ENCODE measurements at regions not wholly inside any gene's neighbourhood (a gene's known extent, or its start where the extent isn't known, plus 50 kb on each side); places are given as distances from the start of the nearest gene placed in this dataset.
"Not testable (repeated sequence)": the region's sequence is repeated elsewhere in the genome, so short reads cannot be mapped to it uniquely, and the experiment has no call there.

DNA sequence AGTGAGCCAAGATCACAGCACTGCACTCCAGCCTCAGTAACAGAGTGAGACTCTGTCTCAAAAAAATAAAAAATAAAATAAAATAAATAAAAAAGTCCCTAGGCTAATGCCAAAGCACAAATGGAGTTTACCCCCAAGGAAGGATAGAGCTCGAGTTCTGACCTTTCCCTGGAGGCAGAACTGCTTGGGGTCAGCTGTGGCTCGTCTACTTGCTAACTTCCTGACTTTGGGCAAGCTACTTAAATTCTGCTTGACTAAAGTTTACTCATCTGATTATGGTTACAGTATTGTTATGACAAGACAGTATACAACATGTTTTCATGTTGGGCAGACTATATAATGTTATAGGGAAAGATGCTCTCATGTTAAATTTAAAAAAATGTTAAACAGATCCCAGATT is 359.2 kb downstream of the DNAH5 start:
- Mint-ChIP-seq H3K4me1 (ENCODE audit: low read depth) (no peaks in the 10 kb centered on the region), H3K36me3 (ENCODE audit: low read depth) (no peaks in the 10 kb centered on the region), H3K27ac (no peak overlapping the region), H3K9me3 (no peaks in the 10 kb centered on the region), H3K27me3 (ENCODE audit: insufficient read depth) (no peaks in the 10 kb centered on the region), H3K4me3 (no peak overlapping the region)
- DNase-seq (ENCODE audit: low spot score), result no peak
- intact Hi-C loops (cut with micrococcal nuclease), result no loop called here

DNA sequence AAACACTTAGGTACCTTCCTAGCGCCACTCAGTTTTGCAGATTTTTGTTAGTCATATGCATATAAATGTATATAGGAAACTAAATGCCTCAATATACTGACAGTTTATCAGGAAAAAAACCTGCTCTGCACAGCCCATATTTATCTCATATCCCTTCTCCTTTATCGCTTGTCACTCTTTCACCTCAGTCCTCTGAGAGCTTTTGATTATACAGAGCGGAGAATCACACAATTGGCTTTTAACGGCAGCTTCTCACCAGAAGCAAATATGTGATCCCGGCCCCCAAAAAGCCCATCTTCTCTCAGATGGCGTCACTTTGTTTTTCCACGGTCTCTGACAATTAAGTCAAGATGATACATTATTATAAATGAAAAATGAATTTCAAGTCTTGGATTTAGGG is 362.6 kb downstream of the DNAH5 start:
- H3K27me3 Mint-ChIP-seq (ENCODE audit: insufficient read depth), result no peaks in the 10 kb centered on the region

DNA sequence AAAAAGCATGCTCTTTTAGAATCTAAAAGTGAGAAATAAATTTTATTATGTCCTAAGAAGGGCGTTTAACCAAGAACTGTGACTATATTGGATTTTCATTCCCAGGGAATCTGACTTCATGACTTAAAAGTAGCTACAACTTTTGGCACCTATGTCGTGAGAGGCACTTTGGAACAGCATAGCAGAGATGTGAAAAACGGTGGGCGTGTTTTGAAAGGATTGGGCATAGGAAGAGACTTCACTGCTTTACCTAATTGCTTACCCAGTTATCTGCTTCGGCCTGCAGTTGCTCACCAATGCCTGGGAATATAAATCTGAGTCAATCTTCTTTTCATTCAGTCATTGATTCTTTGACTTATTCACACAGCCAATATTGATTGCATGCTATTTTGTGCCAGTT is 363.4 kb downstream of the DNAH5 start:
- Mint-ChIP-seq H3K4me1 (ENCODE audit: low read depth) (no peaks in the 10 kb centered on the region), H3K4me3 (no peak overlapping the region)

More for the DNA sequence above, 362.6 kb downstream of the DNAH5 start:
- no peak for DNase-seq (ENCODE audit: low spot score)
- Mint-ChIP-seq H3K27ac (no peak overlapping the region), H3K36me3 (ENCODE audit: low read depth) (no peaks in the 10 kb centered on the region), H3K4me1 (ENCODE audit: low read depth) (no peaks in the 10 kb centered on the region), H3K9me3 (peaks cover 4% of the 10 kb centered on the region), H3K4me3 (no peak overlapping the region)
- intact Hi-C loops (cut with micrococcal nuclease), result no loop called here

DNA sequence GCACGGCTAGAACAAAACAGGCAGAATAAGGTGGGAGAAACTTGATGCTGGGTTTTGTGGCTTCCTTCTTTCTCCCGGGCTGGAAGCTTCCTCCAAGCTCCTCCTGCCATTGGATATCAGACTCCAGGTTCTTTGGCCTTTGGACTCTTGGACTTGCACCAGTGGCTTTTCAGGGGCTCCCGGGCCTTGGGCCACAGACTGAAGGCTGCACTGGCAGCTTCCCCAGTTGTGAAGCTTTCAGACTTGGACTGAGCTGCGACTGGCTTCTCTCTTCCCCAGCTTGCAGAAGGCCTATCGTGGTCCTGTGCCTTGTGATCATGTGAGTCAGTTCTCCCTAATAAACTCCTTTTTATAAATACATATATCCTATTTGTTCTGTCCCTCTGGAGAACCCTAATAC is 364.4 kb downstream of the DNAH5 start:
- no peaks in the 10 kb centered on the region for H3K36me3 Mint-ChIP-seq (ENCODE audit: low read depth)
- H3K4me3 Mint-ChIP-seq, result no peak overlapping the region
- no peak overlapping the region for H3K27ac Mint-ChIP-seq
- peaks cover 4% of the 10 kb centered on the region for H3K9me3 Mint-ChIP-seq
- H3K27me3 Mint-ChIP-seq (ENCODE audit: insufficient read depth), result no peaks in the 10 kb centered on the region
- no peaks in the 10 kb centered on the region for H3K4me1 Mint-ChIP-seq (ENCODE audit: low read depth)
- DNase-seq (ENCODE audit: low spot score), result no peak
- intact Hi-C loops (cut with micrococcal nuclease), result no loop called here

More for the DNA sequence above, 363.4 kb downstream of the DNAH5 start:
- intact Hi-C loops (cut with micrococcal nuclease), result no loop called here
- H3K36me3 Mint-ChIP-seq (ENCODE audit: low read depth), result no peaks in the 10 kb centered on the region
- H3K27ac Mint-ChIP-seq, result no peak overlapping the region
- peaks cover 4% of the 10 kb centered on the region for H3K9me3 Mint-ChIP-seq
- H3K27me3 Mint-ChIP-seq (ENCODE audit: insufficient read depth), result no peaks in the 10 kb centered on the region
- no peak for DNase-seq (ENCODE audit: low spot score)

DNA sequence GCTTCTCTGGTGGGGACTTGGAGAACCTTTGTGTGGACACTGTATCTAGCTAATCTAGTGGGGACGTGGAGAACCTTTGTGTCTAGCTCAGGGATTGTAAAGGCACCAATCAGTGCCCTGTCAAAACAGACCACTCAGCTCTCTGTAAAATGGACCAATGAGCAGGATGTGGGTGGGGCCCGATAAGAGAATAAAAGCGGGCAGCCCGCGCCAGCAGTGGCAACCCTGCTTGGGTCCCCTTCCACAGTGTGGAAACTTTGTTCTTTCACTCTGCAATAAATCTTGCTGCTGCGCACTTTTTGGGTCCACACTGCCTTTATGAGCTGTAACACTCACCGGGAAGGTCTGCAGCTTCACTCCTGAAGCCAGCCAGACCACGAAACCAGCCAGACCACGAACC is 365.4 kb downstream of the DNAH5 start:
- H3K27me3 Mint-ChIP-seq (ENCODE audit: insufficient read depth); intact Hi-C loops (cut with micrococcal nuclease); H3K27ac Mint-ChIP-seq; H3K4me1 Mint-ChIP-seq (ENCODE audit: low read depth); H3K9me3 Mint-ChIP-seq; H3K36me3 Mint-ChIP-seq (ENCODE audit: low read depth); DNase-seq (ENCODE audit: low spot score); H3K4me3 Mint-ChIP-seq: not testable (repeated sequence)

DNA sequence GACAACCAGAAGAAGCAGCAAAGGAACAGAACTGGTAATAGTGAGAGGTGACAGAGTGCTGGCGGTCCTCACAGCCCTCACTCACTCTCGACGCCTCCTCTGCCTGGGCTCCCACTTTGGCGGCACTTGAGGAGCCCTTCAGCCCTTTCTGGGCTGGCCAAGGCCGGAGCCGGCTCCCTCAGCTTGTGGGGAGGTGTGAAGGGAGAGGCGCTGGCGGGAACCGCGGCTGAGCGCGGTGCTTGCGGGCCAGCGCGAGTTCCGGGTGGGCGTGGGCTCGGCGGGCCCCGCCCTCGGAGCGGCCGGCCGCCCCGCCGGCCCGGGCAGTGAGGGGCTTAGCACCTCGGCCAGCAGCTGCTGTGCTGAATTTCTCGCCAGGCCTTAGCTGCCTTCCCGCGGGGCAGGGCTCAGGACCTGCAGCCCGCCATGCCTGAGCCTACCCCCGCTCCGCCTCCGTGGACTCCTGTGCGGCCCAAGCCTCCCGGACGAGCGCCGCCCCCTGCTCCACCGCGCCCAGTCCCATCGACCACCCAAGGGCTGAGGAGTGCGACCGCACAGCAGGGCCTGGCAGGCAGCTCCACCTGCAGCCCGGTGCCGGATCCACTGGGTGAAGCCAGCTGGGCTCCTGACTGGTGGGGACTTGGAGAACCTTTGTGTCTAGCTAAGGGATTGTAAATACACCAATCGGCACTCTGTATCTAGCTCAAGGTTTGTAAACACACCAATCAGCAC is 366.0 kb downstream of the DNAH5 start:
- H3K9me3 Mint-ChIP-seq; H3K27ac Mint-ChIP-seq; H3K36me3 Mint-ChIP-seq (ENCODE audit: low read depth); intact Hi-C loops (cut with micrococcal nuclease); DNase-seq (ENCODE audit: low spot score); H3K4me3 Mint-ChIP-seq; H3K27me3 Mint-ChIP-seq (ENCODE audit: insufficient read depth); H3K4me1 Mint-ChIP-seq (ENCODE audit: low read depth): not testable (repeated sequence)

DNA sequence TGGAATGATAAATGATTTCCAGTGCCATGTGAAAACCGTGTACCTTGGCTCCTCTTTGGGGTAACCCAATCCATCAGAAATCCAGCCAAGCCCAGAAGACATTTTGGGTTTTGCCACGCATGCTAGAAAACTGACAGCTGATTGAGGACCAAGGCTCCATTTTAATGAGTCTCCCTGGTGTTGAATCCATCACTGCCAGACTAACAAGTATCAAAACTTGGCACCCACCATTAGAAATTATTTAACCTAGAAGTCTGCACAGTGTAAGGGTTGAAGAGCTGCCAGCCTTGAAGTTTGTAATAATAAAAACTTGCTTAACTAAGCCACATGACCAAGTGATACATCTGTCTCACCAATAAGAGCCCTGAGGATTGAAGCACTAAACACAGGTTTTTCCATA is 369.9 kb downstream of the DNAH5 start:
- Mint-ChIP-seq H3K9me3 (peaks cover 16% of the 10 kb centered on the region), H3K36me3 (ENCODE audit: low read depth) (no peaks in the 10 kb centered on the region), H3K27ac (no peak overlapping the region), H3K27me3 (ENCODE audit: insufficient read depth) (no peaks in the 10 kb centered on the region), H3K4me3 (no peak overlapping the region), H3K4me1 (ENCODE audit: low read depth) (no peaks in the 10 kb centered on the region)
- DNase-seq (ENCODE audit: low spot score), result no peak
- intact Hi-C loops (cut with micrococcal nuclease), result no loop called here

DNA sequence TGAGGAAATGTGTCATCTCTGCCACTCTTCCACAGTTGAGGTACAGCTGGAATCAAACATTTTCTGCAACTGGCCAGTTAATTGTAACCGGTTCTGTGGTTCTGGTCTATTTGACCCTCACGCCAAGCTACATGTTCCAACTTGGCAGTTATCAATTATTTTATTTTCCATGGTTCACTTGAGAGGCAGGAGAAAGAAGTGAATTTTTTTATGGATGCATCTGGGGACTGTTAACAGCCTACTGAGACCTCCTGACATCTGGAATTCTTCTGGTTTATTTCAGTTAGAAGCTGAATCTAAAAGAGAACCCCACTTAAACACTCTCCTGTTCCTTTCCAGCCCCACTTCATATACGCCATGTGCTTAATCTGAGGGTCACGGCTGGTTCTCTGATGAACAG is 372.3 kb downstream of the DNAH5 start:
- Mint-ChIP-seq H3K4me1 (ENCODE audit: low read depth) (no peaks in the 10 kb centered on the region), H3K27me3 (ENCODE audit: insufficient read depth) (no peaks in the 10 kb centered on the region), H3K36me3 (ENCODE audit: low read depth) (no peaks in the 10 kb centered on the region), H3K9me3 (peaks cover 12% of the 10 kb centered on the region), H3K4me3 (no peak overlapping the region), H3K27ac (no peak overlapping the region)
- DNase-seq (ENCODE audit: low spot score), result no peak
- intact Hi-C loops (cut with micrococcal nuclease), result no loop called here

DNA sequence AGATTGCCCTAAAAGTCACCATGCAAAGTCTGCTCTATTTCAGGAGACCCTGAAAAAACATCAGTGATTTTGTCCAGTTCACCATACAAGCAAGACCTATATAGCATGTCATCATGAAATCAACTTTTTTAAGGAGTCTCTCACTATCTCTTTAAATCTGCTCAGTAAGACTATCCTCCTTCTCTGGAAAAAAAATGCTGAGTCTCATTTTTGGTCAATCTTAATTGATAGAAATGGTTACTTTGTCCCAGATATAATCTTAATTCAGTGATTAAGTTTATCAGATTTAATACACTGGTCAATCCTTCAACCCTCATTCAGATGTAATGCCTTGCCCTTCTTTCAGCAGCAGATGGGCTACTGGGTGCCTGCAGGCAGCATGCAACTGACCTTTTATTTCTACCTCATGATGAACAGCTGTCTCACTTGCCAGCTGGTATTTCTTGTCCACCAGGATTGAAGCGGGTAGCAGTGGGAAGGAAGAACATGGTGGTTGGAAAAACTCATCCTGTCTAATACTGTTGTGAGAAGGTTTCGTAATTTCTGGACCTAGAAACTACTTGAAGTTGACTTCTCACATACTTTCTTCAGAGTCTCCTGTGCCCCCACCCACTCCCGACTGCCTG is 375.3 kb downstream of the DNAH5 start:
- H3K4me1 Mint-ChIP-seq (ENCODE audit: low read depth), result no peaks in the 10 kb centered on the region

DNA sequence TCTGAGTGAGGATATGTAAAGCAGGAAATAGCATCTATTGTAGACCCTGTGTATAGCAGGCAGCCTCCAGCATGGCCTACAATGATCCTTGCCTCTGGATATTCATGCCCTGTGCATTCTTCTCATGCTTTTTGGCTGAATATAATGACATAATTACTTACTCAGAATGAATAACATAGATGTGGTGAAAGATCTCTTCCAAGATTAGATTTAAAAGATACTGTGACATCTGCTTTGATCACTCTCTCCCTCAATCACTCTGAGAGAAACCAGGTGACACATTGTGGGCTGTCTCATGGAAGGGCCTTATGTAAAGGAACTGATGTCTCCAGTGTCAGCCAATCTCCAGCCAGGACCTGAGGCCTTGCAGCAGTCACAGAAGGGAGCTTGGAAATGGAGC is 376.7 kb downstream of the DNAH5 start:
- DNase-seq (ENCODE audit: low spot score), result no peak
- Mint-ChIP-seq H3K27ac (no peak overlapping the region), H3K36me3 (ENCODE audit: low read depth) (no peaks in the 10 kb centered on the region), H3K27me3 (ENCODE audit: insufficient read depth) (no peaks in the 10 kb centered on the region), H3K4me3 (no peak overlapping the region), H3K4me1 (ENCODE audit: low read depth) (no peaks in the 10 kb centered on the region), H3K9me3 (peaks cover 14% of the 10 kb centered on the region)
- intact Hi-C loops (cut with micrococcal nuclease), result no loop called here

More for the DNA sequence above, 375.3 kb downstream of the DNAH5 start:
- DNase-seq (ENCODE audit: low spot score), result no peak
- Mint-ChIP-seq H3K27ac (no peak overlapping the region), H3K4me3 (no peak overlapping the region), H3K9me3 (peaks cover 12% of the 10 kb centered on the region), H3K27me3 (ENCODE audit: insufficient read depth) (no peaks in the 10 kb centered on the region), H3K36me3 (ENCODE audit: low read depth) (no peaks in the 10 kb centered on the region)
- intact Hi-C loops (cut with micrococcal nuclease), result no loop called here

DNA sequence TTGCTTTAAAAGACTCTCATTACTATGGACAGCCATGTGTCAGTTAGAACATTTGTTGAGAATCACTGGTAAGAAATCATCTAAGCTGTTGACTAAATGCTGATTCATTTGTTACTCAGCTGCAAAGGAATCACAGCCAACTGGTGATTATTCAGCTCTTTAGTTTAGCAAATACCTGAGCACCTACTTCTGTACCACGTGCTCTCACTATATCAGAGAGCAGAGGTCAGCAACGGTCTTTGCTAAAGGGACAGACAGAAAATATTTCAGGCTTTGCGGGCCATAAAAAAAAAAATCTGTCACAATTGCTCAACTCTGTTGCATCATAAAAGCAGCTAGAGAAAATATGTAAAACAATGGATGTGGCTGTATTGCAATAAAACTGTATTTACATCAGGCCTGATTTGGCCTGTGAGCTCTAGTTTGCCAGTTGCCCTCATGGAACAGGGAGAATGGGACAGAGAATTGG is 377.6 kb downstream of the DNAH5 start:
- peaks cover 14% of the 10 kb centered on the region for H3K9me3 Mint-ChIP-seq
- no peak for DNase-seq (ENCODE audit: low spot score)
- no peaks in the 10 kb centered on the region for H3K27me3 Mint-ChIP-seq (ENCODE audit: insufficient read depth)
- no peak overlapping the region for H3K4me3 Mint-ChIP-seq
- H3K4me1 Mint-ChIP-seq (ENCODE audit: low read depth), result no peaks in the 10 kb centered on the region
- H3K36me3 Mint-ChIP-seq (ENCODE audit: low read depth), result no peaks in the 10 kb centered on the region
- intact Hi-C loops (cut with micrococcal nuclease), result no loop called here
- no peak overlapping the region for H3K27ac Mint-ChIP-seq

DNA sequence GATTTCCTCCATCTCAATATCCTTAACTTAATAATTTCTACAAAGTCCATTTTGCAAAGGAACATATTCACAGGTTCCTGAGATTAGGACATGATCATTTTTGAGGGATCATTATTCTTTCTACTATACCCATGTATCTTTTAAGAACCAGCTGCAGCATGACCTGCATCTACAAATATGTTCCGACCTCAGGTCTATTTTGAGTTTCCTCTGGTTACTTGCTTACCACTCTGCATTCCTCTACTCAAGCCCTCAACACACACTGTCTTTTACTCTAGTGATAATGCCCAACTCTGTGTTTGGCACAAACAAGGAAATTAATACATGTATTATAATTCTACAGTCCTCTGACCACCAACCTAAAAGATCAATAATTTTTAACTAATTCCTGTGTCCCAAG is 386.1 kb downstream of the DNAH5 start:
- H3K36me3 Mint-ChIP-seq (ENCODE audit: low read depth), result no peaks in the 10 kb centered on the region
- no peak for DNase-seq (ENCODE audit: low spot score)
- intact Hi-C loops (cut with micrococcal nuclease), result no loop called here
- H3K27ac Mint-ChIP-seq, result no peak overlapping the region
- H3K27me3 Mint-ChIP-seq (ENCODE audit: insufficient read depth), result no peaks in the 10 kb centered on the region
- peaks cover 24% of the 10 kb centered on the region for H3K9me3 Mint-ChIP-seq
- H3K4me3 Mint-ChIP-seq, result no peak overlapping the region
- H3K4me1 Mint-ChIP-seq (ENCODE audit: low read depth), result no peaks in the 10 kb centered on the region

DNA sequence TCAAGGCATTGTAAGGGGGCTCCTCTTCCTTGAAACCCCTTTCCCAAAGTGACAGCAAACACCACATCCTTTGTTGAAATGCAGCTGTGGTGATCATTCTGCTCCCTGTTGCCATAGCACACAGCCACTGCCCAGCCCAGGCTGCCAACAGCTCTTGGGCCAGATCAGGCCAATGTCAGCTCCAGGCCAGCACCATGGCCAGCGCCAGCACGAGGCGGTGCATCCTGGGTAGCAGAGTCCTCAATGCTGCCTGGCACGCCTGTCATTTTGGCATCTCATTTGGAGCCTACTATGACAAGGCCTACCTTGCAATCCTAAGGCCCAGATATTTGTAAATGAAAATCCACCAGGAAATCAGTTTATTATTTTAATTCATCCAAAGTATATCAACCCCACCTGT is 390.6 kb downstream of the DNAH5 start:
- intact Hi-C loops (cut with micrococcal nuclease), result no loop called here
- H3K4me1 Mint-ChIP-seq (ENCODE audit: low read depth), result no peaks in the 10 kb centered on the region
- no peak for DNase-seq (ENCODE audit: low spot score)
- H3K9me3 Mint-ChIP-seq, result peaks cover 14% of the 10 kb centered on the region
- H3K27me3 Mint-ChIP-seq (ENCODE audit: insufficient read depth), result no peaks in the 10 kb centered on the region
- no peak overlapping the region for H3K4me3 Mint-ChIP-seq
- H3K27ac Mint-ChIP-seq, result no peak overlapping the region
- no peaks in the 10 kb centered on the region for H3K36me3 Mint-ChIP-seq (ENCODE audit: low read depth)

All from activated T-helper 1 cell treated with anti-CD3 and anti-CD28 coated beads, Interleukin-12 subunit alpha, Interleukin-12 subunit beta, Interleukin-2, Interleukin-4 antibody, amounts not matched to agents 30 ng/mL and 10 ng/mL and 1 ng/mL, durations not matched to agents 14 hours and 24 hours and 36 hours (primary cell).